ENCODE measurements at regions not wholly inside any gene's neighbourhood (a gene's known extent, or its start where the extent isn't known, plus 50 kb on each side); places are given as distances from the start of the nearest gene placed in this dataset.

- ChIA-PET SMC1A (ENCODE audit: uncharacterized antibody, unreplicated experiment) (interaction anchor here (0.8 to 1.5 kb wide), 4 partner anchors 9 to 206 kb away, joined by 3 to 4 read pairs (median 3); no protein-coding TSS in a partner anchor), CTCF (no interaction called here), RAD21 (ENCODE audit: unreplicated experiment) (interaction anchor here (1.3 kb wide), 1 partner anchor 209 kb away, joined by 5 read pairs; no protein-coding TSS in a partner anchor), POLR2A (no interaction called here)
- H4K20me1 ChIP-seq (ENCODE audit: control insufficient read depth, insufficient read depth): no peaks in the 10 kb centered on the region
- ATAC-seq (no peak), DNase-seq (ENCODE audit: low read depth, low spot score) (no peak), FAIRE-seq (no peak)
- intact Hi-C loops (cut with micrococcal nuclease; ENCODE audit: unreplicated experiment): no loop called here
- BruUV-seq (replicated peaks): no TSS peak
- no peak overlapping the region for H2AFZ ChIP-seq (ENCODE audit: control insufficient read depth, low read depth, low read length)
- in situ Hi-C loops (cut with MboI): no loop called here
- no peaks in the 10 kb centered on the region for H3K27me3 ChIP-seq (replicated peaks in 1 of 2; ENCODE audit: control insufficient read depth in 2 of 2, insufficient read depth in 2 of 2, low read length in 1 of 2)
- no peak overlapping the region for H3K27ac ChIP-seq (ENCODE audit: control insufficient read depth, insufficient read depth)
- H3K4me1 ChIP-seq (ENCODE audit: control insufficient read depth, insufficient read depth, low read length): no peaks in the 10 kb centered on the region
- 51% methylated on average over 5 of the region's 5 CpGs for WGBS (ENCODE audit: insufficient coverage, insufficient replicate concordance, low lambda C conversion rate, missing lambda C conversion rate)
- H3K4me2 ChIP-seq (ENCODE audit: control insufficient read depth, insufficient read depth): no peak overlapping the region
- H3K9me3 ChIP-seq (replicated peaks; ENCODE audit: control insufficient read depth, insufficient read depth, low read length): no peaks in the 10 kb centered on the region
- no peak overlapping the region for H3K9ac ChIP-seq (ENCODE audit: control insufficient read depth, insufficient read depth, low read length)
- no peaks in the 10 kb centered on the region for H3K36me3 ChIP-seq (ENCODE audit: control insufficient read depth in 2 of 2, insufficient read depth in 2 of 2, low read length in 1 of 2)
- H3K79me2 ChIP-seq (ENCODE audit: control insufficient read depth, insufficient read depth, low read length): no peaks in the 10 kb centered on the region
- no peak overlapping the region for H3K4me3 ChIP-seq
- no peak for TF ChIP-seq RELB (IDR thresholded peaks at IDR 0.05; ENCODE audit: low read depth)
- no peak for TF ChIP-seq NR2C1 (IDR thresholded peaks at IDR 0.05)
- TF ChIP-seq ZBTB40 (IDR thresholded peaks at IDR 0.05; ENCODE audit: borderline replicate concordance): no peak
- no peak for TF ChIP-seq MEF2A (IDR thresholded peaks at IDR 0.05; ENCODE audit: insufficient read depth, low read depth, low read length)
- no peak for TF ChIP-seq NRF1 (conservative IDR thresholded peaks at IDR 0.05; ENCODE audit: low read depth, low read length)
- no peak for TF ChIP-seq NR2C2 (IDR thresholded peaks at IDR 0.05; ENCODE audit: borderline replicate concordance, control insufficient read depth, insufficient read length, low read depth)
- no peak for TF ChIP-seq ELK1 (IDR thresholded peaks at IDR 0.05; ENCODE audit: low read depth, low read length)
- no peak for TF ChIP-seq SKIL (IDR thresholded peaks at IDR 0.05; ENCODE audit: low read depth, poor library complexity, severe bottlenecking)
- TF ChIP-seq MLLT1 (IDR thresholded peaks at IDR 0.05): no peak
- TF ChIP-seq ZNF622 (IDR thresholded peaks at IDR 0.05): no peak
- no peak for TF ChIP-seq CBX3 (IDR thresholded peaks at IDR 0.05; ENCODE audit: borderline replicate concordance, low read depth)
- TF ChIP-seq CREB1 (IDR thresholded peaks at IDR 0.05; ENCODE audit: low read depth): no peak
- no peak for TF ChIP-seq PML (IDR thresholded peaks at IDR 0.05; ENCODE audit: low read length)
Observed at GRCh38 chr18:56107821-56108477, 520.0 kb upstream of the TCF4 start.
